MV-4-11 (cell line): ENCODE measurements at regions not wholly inside any gene's neighbourhood (a gene's known extent, or its start where the extent isn't known, plus 50 kb on each side); places are given as distances from the start of the nearest gene placed in this dataset.
"Not testable (repeated sequence)": the region's sequence is repeated elsewhere in the genome, so short reads cannot be mapped to it uniquely, and the experiment has no call there.

ENCODE experiments used
- DNase-seq: peaks from one replicate; lab custom pipeline; 2025; lab: John Stamatoyannopoulos, UW

- no peak for DNase-seq
These were observed 135.5 kb downstream of the CEMIP2 start for GRCh38 chr9:71632776-71633175.

GRCh38 chr9:71630377-71630995 is 137.8 kb downstream of the CEMIP2 start:
- peak; percentile 41 for DNase-seq

GRCh38 chr9:71629578-71630215 is 138.6 kb downstream of the CEMIP2 start:
- no peak for DNase-seq

GRCh38 chr9:71628247-71628646 is 140.1 kb downstream of the CEMIP2 start:
- DNase-seq, result no peak

- no peak for DNase-seq
These were observed 140.8 kb downstream of the CEMIP2 start for GRCh38 chr9:71627537-71627936.

- DNase-seq, result no peak
These were observed 141.9 kb downstream of the CEMIP2 start for GRCh38 chr9:71626395-71626794.

GRCh38 chr9:71624728-71625127 is 143.6 kb downstream of the CEMIP2 start:
- no peak for DNase-seq

GRCh38 chr9:71620746-71621145 is 147.6 kb downstream of the CEMIP2 start:
- no peak for DNase-seq

- no peak for DNase-seq
These were observed 148.0 kb downstream of the CEMIP2 start for GRCh38 chr9:71620331-71620730.

- DNase-seq, result no peak
These were observed 148.4 kb downstream of the CEMIP2 start for GRCh38 chr9:71619926-71620325.

- DNase-seq, result no peak
These were observed 153.8 kb downstream of the CEMIP2 start for GRCh38 chr9:71614409-71615010.

GRCh38 chr9:71612889-71613288 is 155.4 kb downstream of the CEMIP2 start:
- no peak for DNase-seq

- DNase-seq, result no peak
These were observed 158.9 kb downstream of the CEMIP2 start for GRCh38 chr9:71609448-71609830.

- no peak for DNase-seq
These were observed 159.4 kb downstream of the CEMIP2 start for GRCh38 chr9:71608825-71609447.

- no peak for DNase-seq
These were observed 160.3 kb downstream of the CEMIP2 start for GRCh38 chr9:71608021-71608420.

- DNase-seq, result no peak
These were observed 160.8 kb downstream of the CEMIP2 start for GRCh38 chr9:71607461-71607881.

GRCh38 chr9:71604197-71605063 is 163.9 kb downstream of the CEMIP2 start:
- peak; percentile 47 for DNase-seq

- no peak for DNase-seq
These were observed 165.7 kb downstream of the CEMIP2 start for GRCh38 chr9:71602652-71603051.

- not testable (repeated sequence) for DNase-seq
These were observed 172.6 kb downstream of the CEMIP2 start for GRCh38 chr9:71595762-71596161.

GRCh38 chr9:71594541-71594940 is 173.8 kb downstream of the CEMIP2 start:
- no peak for DNase-seq

- DNase-seq, result no peak
These were observed 175.9 kb downstream of the CEMIP2 start for GRCh38 chr9:71592400-71592799.

GRCh38 chr9:71590362-71590761 is 178.0 kb downstream of the CEMIP2 start:
- no peak for DNase-seq
